Activated T-helper 9 cell treated with anti-CD3 and anti-CD28 coated beads, Interleukin-2, amount 50 U/mL, for 16 hours (primary cell): ENCODE measurements at regions not wholly inside any gene's neighbourhood (a gene's known extent, or its start where the extent isn't known, plus 50 kb on each side); places are given as distances from the start of the nearest gene placed in this dataset.

Source experiments
- DNase-seq: peaks from one replicate; pipeline ENCODE4 v3.0.0-alpha.2; 2020; ENCODE audit warnings: low read depth

- no peak for DNase-seq
Measured at GRCh38 chr2:41686156-41686555, 361.7 kb upstream of the PKDCC start.

- DNase-seq = no peak
Measured at GRCh38 chr2:41691561-41691960, 356.3 kb upstream of the PKDCC start.

- no peak for DNase-seq
Measured at GRCh38 chr2:41694536-41695049, 353.2 kb upstream of the PKDCC start.

- no peak for DNase-seq
Measured at GRCh38 chr2:41695198-41696113, 352.4 kb upstream of the PKDCC start.

GRCh38 chr2:41697389-41697788 lies 350.4 kb upstream of the PKDCC start:
- DNase-seq = no peak

GRCh38 chr2:41698678-41699422 lies 349.0 kb upstream of the PKDCC start:
- DNase-seq = no peak

- DNase-seq = no peak
Measured at GRCh38 chr2:41701231-41701630, 346.6 kb upstream of the PKDCC start.

- DNase-seq = no peak
Measured at GRCh38 chr2:41703123-41703522, 344.7 kb upstream of the PKDCC start.

GRCh38 chr2:41705634-41706033 lies 342.2 kb upstream of the PKDCC start:
- DNase-seq = no peak

- no peak for DNase-seq
Measured at GRCh38 chr2:41706286-41706685, 341.5 kb upstream of the PKDCC start.

GRCh38 chr2:41707790-41708451 lies 339.9 kb upstream of the PKDCC start:
- DNase-seq = no peak

GRCh38 chr2:41709702-41710599 lies 337.9 kb upstream of the PKDCC start:
- no peak for DNase-seq

- no peak for DNase-seq
Measured at GRCh38 chr2:41710944-41711343, 336.9 kb upstream of the PKDCC start.

GRCh38 chr2:41711736-41712135 lies 336.1 kb upstream of the PKDCC start:
- DNase-seq = no peak

GRCh38 chr2:41716497-41716896 lies 331.3 kb upstream of the PKDCC start:
- DNase-seq = no peak

GRCh38 chr2:41717839-41718238 lies 330.0 kb upstream of the PKDCC start:
- DNase-seq = no peak

GRCh38 chr2:41718705-41719104 lies 329.1 kb upstream of the PKDCC start:
- DNase-seq = no peak

GRCh38 chr2:41719756-41720155 lies 328.1 kb upstream of the PKDCC start:
- DNase-seq = no peak

- no peak for DNase-seq
Measured at GRCh38 chr2:41720331-41721251, 327.2 kb upstream of the PKDCC start.

- DNase-seq = no peak
Measured at GRCh38 chr2:41722668-41723369, 325.0 kb upstream of the PKDCC start.
